Esophagus muscularis mucosa (tissue), 4 donors: ENCODE measurements at regions not wholly inside any gene's neighbourhood (a gene's known extent, or its start where the extent isn't known, plus 50 kb on each side); places are given as distances from the start of the nearest gene placed in this dataset.
"Not testable (repeated sequence)": the region's sequence is repeated elsewhere in the genome, so short reads cannot be mapped to it uniquely, and the experiment has no call there.

ENCODE experiments used
- DNase-seq: peaks from one replicate; pipeline ENCODE4 v3.0.0-alpha.2; 2017; ENCODE audit errors: extremely low spot score
- H3K27ac ChIP-seq, 4 donors: fragments of 200-600 bp; sonication (generic); replicated peaks in 1 of 4; 1 replicate in 3 of 4; 2 replicates in 1 of 4; pipeline ENCODE4 v1.5.1; 2016 to 2019; ENCODE audit warnings: mild to moderate bottlenecking in 1 of 4
- H3K27me3 ChIP-seq, 4 donors: fragments of 200-600 bp; sonication (generic); one replicate each; pipeline versions ENCODE4 v1.5.1 to v1.6.0; 2016 to 2019
- H3K36me3 ChIP-seq, 4 donors: fragments of 200-600 bp; sonication (generic); one replicate each; pipeline ENCODE4 v1.5.1; 2016 to 2019
- H3K4me1 ChIP-seq, 4 donors: fragments of 200-600 bp; sonication (generic); one replicate each; pipeline ENCODE4 v1.5.1; 2016 to 2019
- H3K4me3 ChIP-seq, 4 donors: fragments of 200-600 bp; sonication (generic); 1 replicate in 2 of 4; 2 replicates in 2 of 4; pipeline ENCODE4 v1.5.1; 2016 to 2019; ENCODE audit warnings: mild to moderate bottlenecking in 4 of 4, moderate library complexity in 1 of 4
- H3K9me3 ChIP-seq, 4 donors: fragments of 200-600 bp; sonication (generic); 1 replicate in 3 of 4; 2 replicates in 1 of 4; pipeline ENCODE4 v1.5.1; 2016 to 2019
- CTCF ChIP-seq, 3 experiments: fragments of 200-600 bp in 2 of 3; fragments of 450-650 bp in 1 of 3; sonication (generic) in 2 of 3; IDR thresholded peaks; one replicate each; pipeline ENCODE4 v1.5.1; 2017 to 2019; ENCODE audit warnings: antibody characterized with exemption in 3 of 3, mild to moderate bottlenecking in 2 of 3, moderate library complexity in 1 of 3
- EP300 ChIP-seq: sonication (generic); formaldehyde crosslinking; IDR thresholded peaks from one replicate; pipeline ENCODE4 v1.6.1; 2017; ENCODE audit warnings: antibody characterized with exemption
- POLR2A ChIP-seq: fragments of 450-650 bp; IDR thresholded peaks from one replicate; pipeline ENCODE4 v1.6.1; 2017; ENCODE audit warnings: antibody characterized with exemption, moderate library complexity, mild to moderate bottlenecking, low read depth
- POLR2AphosphoS5 ChIP-seq, 2 donors: sonication (generic); formaldehyde crosslinking; IDR thresholded peaks; one replicate each; pipeline ENCODE4 v1.6.1; 2017; ENCODE audit warnings: antibody characterized with exemption in 2 of 2
- WGBS: methylation state at CpG from one replicate; pipeline ENCODE4 v1.1.5; 2018; 5-methylcytosine and 5-hydroxymethylcytosine counted together
- intact Hi-C: fragments of 100-400 bp; cut with DNase I; formaldehyde crosslinking; loops from one replicate; pipeline ENCODE4 v1.15.1; 2023

DNA sequence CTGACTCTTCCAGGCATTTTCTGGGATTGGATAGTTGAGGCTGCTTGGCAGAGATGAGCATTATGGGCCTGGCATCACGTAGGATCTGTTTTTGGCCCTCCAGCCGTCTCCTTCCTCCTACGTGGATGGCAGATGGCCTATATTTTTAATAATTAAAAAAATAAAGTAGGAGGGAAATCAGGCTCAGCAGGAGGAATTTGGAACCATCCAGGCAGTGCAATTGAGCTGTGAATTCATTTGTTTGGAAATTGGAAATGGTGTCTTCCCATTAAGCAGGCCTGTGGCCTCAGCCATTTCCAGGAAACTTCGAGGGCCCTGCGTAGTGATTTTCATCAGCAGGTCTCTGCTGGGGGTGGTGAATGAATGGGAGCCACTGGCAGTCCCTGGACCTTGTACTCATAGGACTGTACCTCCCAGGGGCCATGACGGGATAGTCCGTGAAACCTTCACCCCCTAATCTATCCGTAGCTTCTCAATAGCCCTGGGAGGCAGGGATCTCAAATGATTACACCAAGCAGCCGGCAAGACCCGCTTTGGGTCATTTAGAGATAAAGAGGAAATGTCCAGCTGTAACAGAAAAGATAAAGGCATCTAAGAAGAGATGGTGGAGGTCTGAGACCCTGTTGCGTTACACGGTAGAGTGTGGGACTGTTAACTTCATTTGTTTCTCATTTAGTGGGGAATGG, 73.1 kb upstream of the TNP1 start:
- no peaks in the 10 kb centered on the region for H3K9me3 ChIP-seq
- no peak overlapping the region for H3K27ac ChIP-seq
- DNase-seq, result no peak
- H3K4me1 ChIP-seq, result peaks cover 9 to 26% (median 16%) of the 10 kb centered on the region in 4 donors
- intact Hi-C loops, result no loop called here
- WGBS, result 82% methylated on average over 12 of the region's 12 CpGs
- H3K4me3 ChIP-seq, result no peak overlapping the region
- no peaks in the 10 kb centered on the region for H3K27me3 ChIP-seq
- TF ChIP-seq POLR2AphosphoS5 (IDR thresholded peaks at IDR 0.05) (no peak), POLR2A (no peak), CTCF (IDR thresholded peaks at IDR 0.05) (no peak), EP300 (no peak)
- no peaks in the 10 kb centered on the region for H3K36me3 ChIP-seq

- intact Hi-C loops, result no loop called here
- TF ChIP-seq EP300, result no peak
- no peak for TF ChIP-seq CTCF (IDR thresholded peaks at IDR 0.05)
- TF ChIP-seq POLR2AphosphoS5 (IDR thresholded peaks at IDR 0.05), result no peak
- TF ChIP-seq POLR2A, result no peak
- H3K27ac ChIP-seq, result no peak overlapping the region
Observed at GRCh38 chr2:216932113-216932862, 72.4 kb upstream of the TNP1 start.

DNA sequence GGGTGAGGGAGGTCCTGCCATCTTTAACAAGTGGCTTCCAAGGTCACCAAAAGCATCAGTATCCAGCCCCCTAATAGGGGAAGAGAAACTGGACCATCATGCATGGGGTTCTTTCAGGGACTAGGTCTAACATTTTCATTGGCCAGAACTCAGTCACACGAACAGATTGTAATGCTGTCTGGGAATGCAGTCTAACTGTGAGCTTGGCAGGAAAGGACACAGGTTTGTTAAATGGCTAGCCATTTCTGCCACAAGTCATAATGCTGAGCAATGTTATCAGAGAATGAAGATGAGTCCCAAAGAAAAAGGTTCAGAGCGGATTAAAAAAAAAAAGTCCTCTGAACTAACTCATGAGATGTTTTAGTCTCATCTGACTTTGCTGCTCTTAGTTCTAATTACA, 70.9 kb upstream of the TNP1 start:
- TF ChIP-seq CTCF (IDR thresholded peaks at IDR 0.05) (no peak), POLR2A (no peak), EP300 (no peak), POLR2AphosphoS5 (IDR thresholded peaks at IDR 0.05) (no peak)
- H3K4me3 ChIP-seq, result no peak overlapping the region
- peaks cover 0 to 13% (median 4%) of the 10 kb centered on the region in 4 donors for H3K4me1 ChIP-seq
- H3K27me3 ChIP-seq, result no peaks in the 10 kb centered on the region
- no peak overlapping the region for H3K27ac ChIP-seq
- DNase-seq, result no peak
- intact Hi-C loops, result no loop called here
- H3K36me3 ChIP-seq, result no peaks in the 10 kb centered on the region
- no peaks in the 10 kb centered on the region for H3K9me3 ChIP-seq
- 95% methylated on average over 2 of the region's 2 CpGs for WGBS

More at GRCh38 chr2:216932113-216932862, 72.4 kb upstream of the TNP1 start:
- no peaks in the 10 kb centered on the region for H3K27me3 ChIP-seq
- WGBS, result 100% methylated on average over 1 of the region's 2 CpGs
- H3K4me3 ChIP-seq, result no peak overlapping the region
- no peaks in the 10 kb centered on the region for H3K36me3 ChIP-seq
- H3K9me3 ChIP-seq, result no peaks in the 10 kb centered on the region
- no peak for DNase-seq
- H3K4me1 ChIP-seq, result peaks cover 7 to 21% (median 14%) of the 10 kb centered on the region in 4 donors

- H3K4me1 ChIP-seq, H3K4me3 ChIP-seq, H3K9me3 ChIP-seq, intact Hi-C loops, H3K36me3 ChIP-seq, DNase-seq, H3K27me3 ChIP-seq, H3K27ac ChIP-seq: not testable (repeated sequence)
- WGBS, result 95% methylated on average over 4 of the region's 4 CpGs
Observed at GRCh38 chr2:216929338-216929737, 69.5 kb upstream of the TNP1 start.

- no peaks in the 10 kb centered on the region for H3K36me3 ChIP-seq
- TF ChIP-seq POLR2A (no peak), EP300 (no peak), POLR2AphosphoS5 (IDR thresholded peaks at IDR 0.05) (no peak), CTCF (IDR thresholded peaks at IDR 0.05) (no peak)
- intact Hi-C loops, result no loop called here
- 76% methylated on average over 5 of the region's 5 CpGs for WGBS
- H3K4me1 ChIP-seq, result no peaks in the 10 kb centered on the region
- no peak overlapping the region for H3K4me3 ChIP-seq
- no peak for DNase-seq
- H3K27me3 ChIP-seq, result no peaks in the 10 kb centered on the region
- no peak overlapping the region for H3K27ac ChIP-seq
- H3K9me3 ChIP-seq, result no peaks in the 10 kb centered on the region
Observed at GRCh38 chr2:216927163-216927562, 67.3 kb upstream of the TNP1 start.
